ENCODE measurements at regions not wholly inside any gene's neighbourhood (a gene's known extent, or its start where the extent isn't known, plus 50 kb on each side); places are given as distances from the start of the nearest gene placed in this dataset.
"Not testable (repeated sequence)": the region's sequence is repeated elsewhere in the genome, so short reads cannot be mapped to it uniquely, and the experiment has no call there.

DNA sequence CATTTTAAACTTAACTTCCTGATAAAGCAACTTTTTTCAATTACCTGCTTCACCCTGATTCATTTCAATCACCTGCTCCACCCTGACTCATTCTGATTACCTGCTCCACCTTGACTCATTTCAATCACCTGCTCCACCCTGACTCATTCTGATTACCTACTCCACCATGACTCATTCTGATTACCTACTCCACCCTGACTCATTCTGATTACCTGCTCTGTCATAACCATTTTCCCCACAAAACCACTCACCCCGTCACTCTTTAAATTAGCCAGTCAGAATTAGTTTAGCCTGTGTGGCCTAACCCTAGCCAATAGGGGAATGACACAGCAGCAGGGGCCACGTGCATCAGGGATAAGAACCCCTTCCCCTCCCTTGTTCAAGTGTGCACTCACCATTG, 300.5 kb downstream of the PAPSS1 start:
- not testable (repeated sequence) for H3K27me3 ChIP-seq (ENCODE audit: control insufficient read depth, insufficient read depth, low read length); H3K36me3 ChIP-seq (ENCODE audit: control insufficient read depth, insufficient read depth, low read length); H3K4me1 ChIP-seq (ENCODE audit: control insufficient read depth, insufficient read depth, low read length); H3K9me3 ChIP-seq (ENCODE audit: control insufficient read depth, insufficient read depth, low read length); H3K4me3 ChIP-seq (ENCODE audit: low read depth, low read length); H3K9ac ChIP-seq (ENCODE audit: low read depth, low read length)

DNA sequence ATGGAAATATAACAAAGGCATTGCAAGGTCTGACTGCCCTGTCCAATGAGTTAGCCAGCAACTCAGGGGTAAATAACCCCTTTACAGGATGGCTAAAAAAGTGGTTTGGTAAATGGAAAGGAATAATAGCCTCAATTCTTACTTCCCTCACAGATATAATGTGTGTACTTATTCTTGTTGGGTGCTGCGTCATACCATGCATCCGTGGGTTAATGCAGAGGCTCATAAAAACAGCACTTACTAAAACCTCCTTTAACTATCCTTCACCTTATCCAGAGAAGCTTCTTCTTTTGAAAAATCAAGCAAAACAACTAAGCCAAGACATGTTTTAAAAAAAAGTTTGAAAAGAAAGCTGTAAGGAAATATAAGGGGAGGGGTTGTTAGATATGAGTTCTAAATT, 301.0 kb downstream of the PAPSS1 start:
- Histone ChIP-seq H3K36me3 (ENCODE audit: control insufficient read depth, insufficient read depth, low read length) (no peaks in the 10 kb centered on the region), H3K9ac (ENCODE audit: low read depth, low read length) (no peak overlapping the region), H3K27me3 (ENCODE audit: control insufficient read depth, insufficient read depth, low read length) (no peaks in the 10 kb centered on the region), H3K9me3 (ENCODE audit: control insufficient read depth, insufficient read depth, low read length) (no peaks in the 10 kb centered on the region), H3K4me3 (ENCODE audit: low read depth, low read length) (no peak overlapping the region), H3K4me1 (ENCODE audit: control insufficient read depth, insufficient read depth, low read length) (no peaks in the 10 kb centered on the region)

DNA sequence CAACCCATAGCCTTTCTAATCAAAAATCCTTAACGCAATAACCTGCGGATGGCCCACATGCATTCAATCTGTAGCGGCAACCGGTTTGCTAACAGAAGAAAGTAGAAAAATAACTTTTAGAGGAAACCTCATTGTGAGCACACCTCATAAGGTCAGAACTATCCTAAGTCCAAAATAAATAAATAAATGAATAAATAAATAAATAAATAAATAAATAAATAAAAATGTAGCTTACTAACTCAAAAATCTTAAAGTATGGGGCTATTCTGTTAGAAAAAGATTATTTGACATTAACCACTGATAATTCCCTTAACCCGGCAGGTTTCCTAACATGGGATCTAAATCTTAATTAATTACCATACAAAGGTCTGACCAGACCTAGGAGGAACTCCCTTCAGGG, 304.5 kb downstream of the PAPSS1 start:
- H3K4me1 ChIP-seq (ENCODE audit: control insufficient read depth, insufficient read depth, low read length); H3K9me3 ChIP-seq (ENCODE audit: control insufficient read depth, insufficient read depth, low read length); H3K9ac ChIP-seq (ENCODE audit: low read depth, low read length); H3K36me3 ChIP-seq (ENCODE audit: control insufficient read depth, insufficient read depth, low read length); H3K27me3 ChIP-seq (ENCODE audit: control insufficient read depth, insufficient read depth, low read length); H3K4me3 ChIP-seq (ENCODE audit: low read depth, low read length): not testable (repeated sequence)

DNA sequence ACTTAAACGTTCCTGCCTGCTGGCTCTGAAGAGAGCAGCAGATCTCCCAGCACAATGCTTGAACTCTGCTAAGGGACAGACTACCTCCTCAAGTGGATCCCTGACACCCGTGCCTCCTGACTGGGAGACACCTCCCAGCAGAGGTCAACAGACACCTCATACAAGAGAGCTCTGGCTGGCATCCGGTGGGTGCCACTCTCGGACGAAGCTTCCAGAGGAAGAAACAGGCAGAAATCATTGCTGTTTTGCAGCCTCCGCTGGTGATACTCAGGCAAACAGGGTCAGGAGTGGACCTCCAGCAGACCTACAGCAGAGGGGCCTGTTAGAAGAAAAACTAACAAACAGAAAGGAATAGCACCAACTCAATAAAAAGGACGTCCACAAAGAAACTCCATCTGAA, 310.2 kb downstream of the PAPSS1 start:
- H3K4me1 ChIP-seq (ENCODE audit: control insufficient read depth, insufficient read depth, low read length); H3K4me3 ChIP-seq (ENCODE audit: low read depth, low read length); H3K9me3 ChIP-seq (ENCODE audit: control insufficient read depth, insufficient read depth, low read length); H3K9ac ChIP-seq (ENCODE audit: low read depth, low read length); H3K36me3 ChIP-seq (ENCODE audit: control insufficient read depth, insufficient read depth, low read length); H3K27me3 ChIP-seq (ENCODE audit: control insufficient read depth, insufficient read depth, low read length): not testable (repeated sequence)

DNA sequence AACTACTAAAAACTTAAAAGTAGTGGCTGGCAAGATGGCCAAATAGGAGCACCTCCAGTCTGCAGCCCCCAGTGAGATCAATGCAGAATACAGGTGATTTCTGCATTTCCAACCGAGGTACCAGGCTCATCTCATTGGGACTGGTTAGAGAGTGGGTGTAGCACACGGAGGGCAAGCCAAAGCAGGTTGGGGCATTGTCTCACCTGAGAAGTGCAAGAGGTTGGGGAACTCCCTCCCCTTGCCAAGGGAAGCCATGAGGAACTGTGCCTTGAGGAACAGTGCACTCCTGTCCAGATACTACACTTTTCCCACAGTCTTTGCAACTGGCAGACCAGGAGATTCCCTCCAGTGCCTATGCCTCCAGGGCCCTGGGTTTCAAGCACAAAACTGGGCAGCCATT, 311.1 kb downstream of the PAPSS1 start:
- H3K36me3 ChIP-seq (ENCODE audit: control insufficient read depth, insufficient read depth, low read length), result no peaks in the 10 kb centered on the region
- no peaks in the 10 kb centered on the region for H3K9me3 ChIP-seq (ENCODE audit: control insufficient read depth, insufficient read depth, low read length)
- no peaks in the 10 kb centered on the region for H3K27me3 ChIP-seq (ENCODE audit: control insufficient read depth, insufficient read depth, low read length)
- no peak overlapping the region for H3K4me3 ChIP-seq (ENCODE audit: low read depth, low read length)
- H3K9ac ChIP-seq (ENCODE audit: low read depth, low read length), result no peak overlapping the region
- H3K4me1 ChIP-seq (ENCODE audit: control insufficient read depth, insufficient read depth, low read length), result no peaks in the 10 kb centered on the region

DNA sequence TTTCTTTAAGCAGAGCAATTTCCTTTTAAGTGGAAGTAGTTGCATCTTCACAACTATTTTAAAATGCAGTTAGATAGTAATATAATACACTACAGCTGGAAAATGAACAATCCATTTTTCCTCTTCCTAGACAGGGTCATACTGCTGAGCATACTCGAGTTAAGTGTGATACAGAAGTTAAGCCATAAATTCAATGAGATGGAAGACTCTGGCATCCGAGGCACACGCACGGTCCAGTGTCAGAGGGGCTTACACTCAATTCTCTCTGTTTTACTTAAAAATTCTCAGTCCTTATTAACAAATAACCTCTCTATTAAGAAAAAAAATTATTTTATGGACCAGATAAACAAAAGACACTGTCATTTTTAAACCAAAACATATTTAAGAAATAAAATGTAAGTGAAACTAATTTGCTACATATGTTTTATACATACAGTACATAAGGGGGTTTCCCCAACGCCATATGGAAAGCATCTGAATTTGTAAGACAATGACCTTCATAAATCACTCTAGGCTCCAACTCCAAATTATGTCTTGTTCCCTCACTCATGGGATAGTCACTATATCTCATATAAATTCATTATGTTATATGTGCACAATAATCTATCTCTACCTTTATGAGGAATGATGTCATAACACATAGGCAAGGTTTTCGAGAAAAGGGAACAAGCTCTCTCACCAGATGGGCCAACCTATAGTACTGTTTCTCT, 315.3 kb downstream of the PAPSS1 start:
- H3K9ac ChIP-seq (ENCODE audit: low read depth, low read length), result no peak overlapping the region
- H3K9me3 ChIP-seq (ENCODE audit: control insufficient read depth, insufficient read depth, low read length), result no peaks in the 10 kb centered on the region
- no peaks in the 10 kb centered on the region for H3K36me3 ChIP-seq (ENCODE audit: control insufficient read depth, insufficient read depth, low read length)
- no peaks in the 10 kb centered on the region for H3K4me1 ChIP-seq (ENCODE audit: control insufficient read depth, insufficient read depth, low read length)
- H3K4me3 ChIP-seq (ENCODE audit: low read depth, low read length), result no peak overlapping the region
- no peaks in the 10 kb centered on the region for H3K27me3 ChIP-seq (ENCODE audit: control insufficient read depth, insufficient read depth, low read length)

DNA sequence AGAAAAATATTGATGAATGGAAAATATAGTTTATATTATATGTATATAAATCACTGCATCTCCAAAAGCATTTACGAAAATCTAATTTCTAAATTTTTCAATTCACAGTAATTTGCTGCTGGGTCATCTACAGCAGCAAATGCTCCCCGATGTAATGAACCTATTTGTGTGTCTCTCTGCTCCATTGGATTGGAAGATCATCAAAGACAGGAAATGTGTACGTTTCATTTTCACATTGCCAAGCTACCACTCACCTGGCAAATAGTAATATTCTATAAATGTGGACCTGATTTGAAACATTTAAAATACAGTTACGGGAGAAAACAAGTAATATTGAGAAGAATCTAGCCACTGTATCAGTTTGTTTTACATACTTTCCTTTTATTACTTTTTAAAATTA, 317.7 kb downstream of the PAPSS1 start:
- Histone ChIP-seq H3K27me3 (ENCODE audit: control insufficient read depth, insufficient read depth, low read length) (no peaks in the 10 kb centered on the region), H3K9me3 (ENCODE audit: control insufficient read depth, insufficient read depth, low read length) (no peaks in the 10 kb centered on the region), H3K36me3 (ENCODE audit: control insufficient read depth, insufficient read depth, low read length) (no peaks in the 10 kb centered on the region), H3K4me3 (ENCODE audit: low read depth, low read length) (no peak overlapping the region), H3K4me1 (ENCODE audit: control insufficient read depth, insufficient read depth, low read length) (no peaks in the 10 kb centered on the region), H3K9ac (ENCODE audit: low read depth, low read length) (no peak overlapping the region)

DNA sequence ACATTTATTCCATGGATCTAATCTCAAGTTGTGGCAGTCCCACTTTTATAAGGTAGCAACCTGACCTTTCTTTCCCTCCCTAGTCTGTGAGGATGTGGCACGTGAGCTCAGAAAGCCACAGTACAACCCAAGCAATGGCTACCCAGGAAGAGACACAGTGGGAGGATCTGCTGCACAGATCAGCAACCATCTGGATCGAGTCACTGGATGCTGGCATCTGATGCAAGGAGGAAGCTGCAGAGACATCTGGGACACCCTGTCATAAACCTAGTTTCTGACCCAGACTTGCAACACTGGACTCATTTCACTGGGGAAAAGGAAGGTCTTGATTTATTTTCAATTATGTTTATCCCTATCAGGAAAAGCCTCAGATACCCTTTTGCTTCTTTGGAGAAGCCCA, 327.1 kb downstream of the PAPSS1 start:
- Histone ChIP-seq H3K9ac (ENCODE audit: low read depth, low read length) (no peak overlapping the region), H3K27me3 (ENCODE audit: control insufficient read depth, insufficient read depth, low read length) (no peaks in the 10 kb centered on the region), H3K4me3 (ENCODE audit: low read depth, low read length) (no peak overlapping the region)

DNA sequence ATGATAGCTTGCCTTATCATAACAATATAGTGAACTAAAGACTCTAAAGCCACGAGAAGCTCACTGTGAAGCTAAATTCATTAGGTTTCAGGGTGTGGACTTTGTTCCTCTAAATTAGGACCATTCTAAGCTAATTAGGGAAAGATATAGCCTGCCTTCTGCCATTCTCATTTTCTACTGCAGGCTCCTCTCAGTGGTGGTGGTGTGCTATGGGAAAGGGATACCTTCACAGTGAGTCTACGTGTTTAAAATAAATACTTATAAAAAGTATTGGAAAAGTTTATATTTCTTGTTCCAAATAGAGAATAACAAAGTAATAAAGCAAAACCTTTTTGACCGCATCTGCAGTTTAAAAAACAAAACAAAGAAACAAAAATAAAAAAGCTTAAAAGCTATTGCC, 327.7 kb downstream of the PAPSS1 start:
- Histone ChIP-seq H3K9me3 (ENCODE audit: control insufficient read depth, insufficient read depth, low read length) (no peaks in the 10 kb centered on the region), H3K4me3 (ENCODE audit: low read depth, low read length) (no peak overlapping the region), H3K36me3 (ENCODE audit: control insufficient read depth, insufficient read depth, low read length) (no peaks in the 10 kb centered on the region), H3K27me3 (ENCODE audit: control insufficient read depth, insufficient read depth, low read length) (no peaks in the 10 kb centered on the region), H3K4me1 (ENCODE audit: control insufficient read depth, insufficient read depth, low read length) (no peaks in the 10 kb centered on the region), H3K9ac (ENCODE audit: low read depth, low read length) (no peak overlapping the region)

More for the DNA sequence above, 327.1 kb downstream of the PAPSS1 start:
- H3K36me3 ChIP-seq (ENCODE audit: control insufficient read depth, insufficient read depth, low read length), result no peaks in the 10 kb centered on the region
- H3K9me3 ChIP-seq (ENCODE audit: control insufficient read depth, insufficient read depth, low read length), result no peaks in the 10 kb centered on the region
- H3K4me1 ChIP-seq (ENCODE audit: control insufficient read depth, insufficient read depth, low read length), result no peaks in the 10 kb centered on the region

DNA sequence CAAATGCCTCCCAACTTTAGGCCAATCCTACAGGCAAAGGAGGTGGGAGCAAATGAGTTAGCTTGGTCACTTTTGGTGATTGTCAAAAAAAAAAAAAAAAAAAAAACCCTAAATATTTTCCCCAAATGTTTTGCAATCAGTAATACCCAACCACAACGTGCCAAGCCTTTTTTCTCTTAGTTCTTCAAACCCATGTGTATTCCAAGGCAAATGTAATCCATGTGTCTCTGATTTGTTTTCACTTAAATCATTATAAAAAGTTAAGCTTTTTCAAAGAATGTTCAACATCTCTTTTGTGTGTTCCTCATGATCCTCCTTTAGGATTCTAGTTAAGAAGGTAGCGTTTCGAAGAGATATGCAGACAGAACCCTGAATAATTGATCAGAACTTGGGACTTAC, 328.4 kb downstream of the PAPSS1 start:
- Histone ChIP-seq H3K9me3 (ENCODE audit: control insufficient read depth, insufficient read depth, low read length) (no peaks in the 10 kb centered on the region), H3K4me3 (ENCODE audit: low read depth, low read length) (no peak overlapping the region), H3K27me3 (ENCODE audit: control insufficient read depth, insufficient read depth, low read length) (no peaks in the 10 kb centered on the region), H3K36me3 (ENCODE audit: control insufficient read depth, insufficient read depth, low read length) (no peaks in the 10 kb centered on the region), H3K4me1 (ENCODE audit: control insufficient read depth, insufficient read depth, low read length) (no peaks in the 10 kb centered on the region), H3K9ac (ENCODE audit: low read depth, low read length) (no peak overlapping the region)

DNA sequence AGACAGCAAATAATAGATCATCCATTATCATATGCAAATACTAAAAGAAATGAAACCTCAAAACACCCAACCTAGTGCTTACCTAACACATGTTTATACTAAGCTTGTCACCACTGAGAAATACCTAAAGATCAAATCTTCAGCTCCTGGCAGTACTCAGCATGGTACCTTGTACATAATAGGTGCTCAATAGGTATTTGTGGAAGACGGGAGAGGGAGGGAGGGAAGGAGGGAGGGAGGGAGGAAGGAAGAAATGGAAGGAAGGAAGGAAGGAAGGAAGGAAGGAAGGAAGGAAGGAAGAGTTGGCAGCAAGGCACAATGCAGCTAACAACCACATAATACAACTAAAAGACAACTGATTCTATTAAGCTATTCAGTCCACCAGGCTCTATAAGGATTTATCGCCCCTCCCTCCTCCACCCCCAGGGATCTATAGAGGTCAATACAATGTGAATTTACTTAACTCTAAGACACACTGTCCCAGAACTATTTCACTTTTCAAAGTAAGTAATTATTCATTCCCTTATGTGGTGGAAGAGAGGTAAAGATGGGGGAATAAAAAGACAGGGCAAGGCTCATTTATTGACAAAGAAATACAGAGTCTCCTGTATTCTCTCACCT, 328.9 kb downstream of the PAPSS1 start:
- Histone ChIP-seq H3K4me1 (ENCODE audit: control insufficient read depth, insufficient read depth, low read length) (no peaks in the 10 kb centered on the region), H3K36me3 (ENCODE audit: control insufficient read depth, insufficient read depth, low read length) (no peaks in the 10 kb centered on the region), H3K9ac (ENCODE audit: low read depth, low read length) (no peak overlapping the region), H3K27me3 (ENCODE audit: control insufficient read depth, insufficient read depth, low read length) (no peaks in the 10 kb centered on the region), H3K4me3 (ENCODE audit: low read depth, low read length) (no peak overlapping the region), H3K9me3 (ENCODE audit: control insufficient read depth, insufficient read depth, low read length) (no peaks in the 10 kb centered on the region)

DNA sequence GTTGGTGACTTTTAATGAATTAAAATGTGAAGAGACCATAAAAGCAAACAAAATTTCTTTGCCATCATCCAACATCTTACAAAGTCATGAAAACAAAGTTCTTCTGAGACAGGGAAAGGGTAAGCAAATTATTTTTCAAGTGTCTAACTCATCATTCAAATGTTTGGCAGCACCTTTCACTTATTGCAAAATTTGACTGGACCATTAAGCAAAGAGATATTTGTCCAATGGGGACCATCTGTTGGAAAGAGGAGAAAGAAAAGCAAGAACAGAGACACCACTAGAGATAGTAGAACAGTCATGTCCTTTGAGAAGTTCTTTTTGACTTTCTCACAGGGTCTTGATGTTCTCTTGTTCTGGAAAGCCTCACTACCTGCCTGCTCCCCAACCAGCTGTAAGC, 330.1 kb downstream of the PAPSS1 start:
- H3K27me3 ChIP-seq (ENCODE audit: control insufficient read depth, insufficient read depth, low read length), result no peaks in the 10 kb centered on the region
- no peak overlapping the region for H3K9ac ChIP-seq (ENCODE audit: low read depth, low read length)
- no peak overlapping the region for H3K4me3 ChIP-seq (ENCODE audit: low read depth, low read length)
- H3K4me1 ChIP-seq (ENCODE audit: control insufficient read depth, insufficient read depth, low read length), result no peaks in the 10 kb centered on the region
- no peaks in the 10 kb centered on the region for H3K36me3 ChIP-seq (ENCODE audit: control insufficient read depth, insufficient read depth, low read length)
- no peaks in the 10 kb centered on the region for H3K9me3 ChIP-seq (ENCODE audit: control insufficient read depth, insufficient read depth, low read length)

All from iPS-15b (cell line).